Hepatocyte (in vitro differentiated cells): ENCODE measurements at regions not wholly inside any gene's neighbourhood (a gene's known extent, or its start where the extent isn't known, plus 50 kb on each side); places are given as distances from the start of the nearest gene placed in this dataset.

Experiments
- EZH2 ChIP-seq: fragments of 200-600 bp; sonication (generic); IDR thresholded peaks from 2 replicates; pipeline ENCODE4 v1.6.1; 2016; ENCODE audit warnings: antibody characterized with exemption, mild to moderate bottlenecking, borderline replicate concordance
- TF ChIP-seq, protein P1 (sequence below): fragments of 200-600 bp; sonication (generic); IDR thresholded peaks from 2 replicates; pipeline ENCODE4 v1.5.1; 2016; ENCODE audit warnings: antibody characterized with exemption, mild to moderate bottlenecking; ENCODE audit not compliant: poor library complexity

DNA sequence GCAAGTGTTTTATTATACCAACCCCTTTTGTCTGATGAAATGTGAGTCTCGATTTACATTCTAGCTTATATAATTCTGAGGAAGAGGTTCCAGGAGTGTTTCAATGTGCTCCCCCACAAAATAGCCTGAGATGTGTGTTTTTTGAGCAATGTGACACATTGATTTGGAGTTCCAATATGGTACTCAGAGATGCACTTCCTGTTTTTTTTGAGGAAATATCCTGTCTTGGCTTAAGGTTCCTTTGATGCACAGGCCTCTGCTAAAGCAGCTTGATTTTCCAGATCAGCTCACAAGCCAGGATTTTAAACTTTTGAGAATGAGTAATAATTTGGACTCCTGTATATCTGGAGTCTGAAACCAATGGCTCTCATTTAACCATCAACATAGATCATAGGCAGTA, 221.4 kb downstream of the ACTR3 start:
- TF ChIP-seq, protein P1, sequence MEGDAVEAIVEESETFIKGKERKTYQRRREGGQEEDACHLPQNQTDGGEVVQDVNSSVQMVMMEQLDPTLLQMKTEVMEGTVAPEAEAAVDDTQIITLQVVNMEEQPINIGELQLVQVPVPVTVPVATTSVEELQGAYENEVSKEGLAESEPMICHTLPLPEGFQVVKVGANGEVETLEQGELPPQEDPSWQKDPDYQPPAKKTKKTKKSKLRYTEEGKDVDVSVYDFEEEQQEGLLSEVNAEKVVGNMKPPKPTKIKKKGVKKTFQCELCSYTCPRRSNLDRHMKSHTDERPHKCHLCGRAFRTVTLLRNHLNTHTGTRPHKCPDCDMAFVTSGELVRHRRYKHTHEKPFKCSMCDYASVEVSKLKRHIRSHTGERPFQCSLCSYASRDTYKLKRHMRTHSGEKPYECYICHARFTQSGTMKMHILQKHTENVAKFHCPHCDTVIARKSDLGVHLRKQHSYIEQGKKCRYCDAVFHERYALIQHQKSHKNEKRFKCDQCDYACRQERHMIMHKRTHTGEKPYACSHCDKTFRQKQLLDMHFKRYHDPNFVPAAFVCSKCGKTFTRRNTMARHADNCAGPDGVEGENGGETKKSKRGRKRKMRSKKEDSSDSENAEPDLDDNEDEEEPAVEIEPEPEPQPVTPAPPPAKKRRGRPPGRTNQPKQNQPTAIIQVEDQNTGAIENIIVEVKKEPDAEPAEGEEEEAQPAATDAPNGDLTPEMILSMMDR = no peak
- no peak for TF ChIP-seq EZH2
